Glutamatergic neuron (in vitro differentiated cells): ENCODE measurements at regions not wholly inside any gene's neighbourhood (a gene's known extent, or its start where the extent isn't known, plus 50 kb on each side); places are given as distances from the start of the nearest gene placed in this dataset.

Source experiments
- DNase-seq: peaks from one replicate; pipeline ENCODE4 v3.0.0; 2022
- H3K27ac Mint-ChIP-seq: one replicate; pipeline ENCODE4 v1.8.0; 2020; ENCODE audit warnings: mild to moderate bottlenecking, mixed read lengths, inconsistent platforms; ENCODE audit not compliant: unreplicated experiment
- H3K27me3 Mint-ChIP-seq: one replicate; pipeline ENCODE4 v1.8.0; 2020; ENCODE audit warnings: mild to moderate bottlenecking, moderate library complexity, mixed read lengths, inconsistent platforms; ENCODE audit not compliant: unreplicated experiment
- H3K36me3 Mint-ChIP-seq: one replicate; pipeline ENCODE4 v1.8.0; 2020; ENCODE audit warnings: mild to moderate bottlenecking, mixed read lengths, inconsistent platforms; ENCODE audit not compliant: unreplicated experiment
- H3K4me1 Mint-ChIP-seq: one replicate; pipeline ENCODE4 v1.8.0; 2020; ENCODE audit warnings: mild to moderate bottlenecking, low read depth, mixed read lengths, inconsistent platforms; ENCODE audit not compliant: unreplicated experiment
- H3K4me3 Mint-ChIP-seq: one replicate; pipeline ENCODE4 v1.8.0; 2020; ENCODE audit warnings: mild to moderate bottlenecking, mixed read lengths, inconsistent platforms; ENCODE audit not compliant: unreplicated experiment
- H3K9me3 Mint-ChIP-seq: one replicate; pipeline ENCODE4 v1.8.0; 2020; ENCODE audit warnings: mild to moderate bottlenecking, moderate library complexity, mixed read lengths, inconsistent platforms; ENCODE audit not compliant: unreplicated experiment
- TF ChIP-seq, protein P1 (sequence below): fragments of 200-600 bp; sonication (generic); IDR thresholded peaks from one replicate; pipeline ENCODE4 v1.5.0; 2021; ENCODE audit not compliant: partially characterized antibody, unreplicated experiment

GRCh38 chr5:34538026-34538672 lies 118.0 kb upstream of the RAI14 start:
- Mint-ChIP-seq H3K27me3 (no peaks in the 10 kb centered on the region), H3K4me1 (peaks cover 1% of the 10 kb centered on the region)
- DNase-seq, result no peak

DNA sequence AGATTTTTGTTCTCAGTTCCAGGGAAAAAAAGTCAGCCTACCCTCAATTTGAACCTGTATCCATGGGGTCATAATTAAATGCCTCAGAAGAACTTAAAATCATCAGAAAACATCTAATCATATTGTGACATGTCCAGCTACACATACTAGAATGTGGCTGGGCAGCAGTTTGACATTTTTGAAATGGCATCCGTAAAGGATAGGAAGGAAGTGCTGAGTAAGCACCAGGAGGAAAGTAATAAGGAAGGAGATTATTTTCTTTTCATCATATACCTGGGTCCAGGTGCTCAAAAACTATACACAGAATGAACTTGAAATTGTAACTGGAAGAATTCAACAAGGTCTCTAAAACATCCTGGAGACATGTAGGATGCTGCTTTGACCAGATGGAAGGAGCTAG lies 116.9 kb upstream of the RAI14 start:
- Mint-ChIP-seq H3K4me1 (peaks cover 1% of the 10 kb centered on the region), H3K27me3 (no peaks in the 10 kb centered on the region), H3K27ac (no peak overlapping the region), H3K4me3 (no peak overlapping the region), H3K36me3 (peaks cover 11% of the 10 kb centered on the region), H3K9me3 (peaks cover 1% of the 10 kb centered on the region)
- DNase-seq, result no peak
- TF ChIP-seq, protein P1, sequence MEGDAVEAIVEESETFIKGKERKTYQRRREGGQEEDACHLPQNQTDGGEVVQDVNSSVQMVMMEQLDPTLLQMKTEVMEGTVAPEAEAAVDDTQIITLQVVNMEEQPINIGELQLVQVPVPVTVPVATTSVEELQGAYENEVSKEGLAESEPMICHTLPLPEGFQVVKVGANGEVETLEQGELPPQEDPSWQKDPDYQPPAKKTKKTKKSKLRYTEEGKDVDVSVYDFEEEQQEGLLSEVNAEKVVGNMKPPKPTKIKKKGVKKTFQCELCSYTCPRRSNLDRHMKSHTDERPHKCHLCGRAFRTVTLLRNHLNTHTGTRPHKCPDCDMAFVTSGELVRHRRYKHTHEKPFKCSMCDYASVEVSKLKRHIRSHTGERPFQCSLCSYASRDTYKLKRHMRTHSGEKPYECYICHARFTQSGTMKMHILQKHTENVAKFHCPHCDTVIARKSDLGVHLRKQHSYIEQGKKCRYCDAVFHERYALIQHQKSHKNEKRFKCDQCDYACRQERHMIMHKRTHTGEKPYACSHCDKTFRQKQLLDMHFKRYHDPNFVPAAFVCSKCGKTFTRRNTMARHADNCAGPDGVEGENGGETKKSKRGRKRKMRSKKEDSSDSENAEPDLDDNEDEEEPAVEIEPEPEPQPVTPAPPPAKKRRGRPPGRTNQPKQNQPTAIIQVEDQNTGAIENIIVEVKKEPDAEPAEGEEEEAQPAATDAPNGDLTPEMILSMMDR, result no peak

More at GRCh38 chr5:34538026-34538672, 118.0 kb upstream of the RAI14 start:
- Mint-ChIP-seq H3K27ac (no peak overlapping the region), H3K4me3 (no peak overlapping the region), H3K36me3 (peaks cover 6% of the 10 kb centered on the region), H3K9me3 (peaks cover 1% of the 10 kb centered on the region)
- TF ChIP-seq, protein P1, result no peak

GRCh38 chr5:34541067-34541466 lies 115.1 kb upstream of the RAI14 start:
- H3K9me3 Mint-ChIP-seq, result peaks cover 3% of the 10 kb centered on the region

DNA sequence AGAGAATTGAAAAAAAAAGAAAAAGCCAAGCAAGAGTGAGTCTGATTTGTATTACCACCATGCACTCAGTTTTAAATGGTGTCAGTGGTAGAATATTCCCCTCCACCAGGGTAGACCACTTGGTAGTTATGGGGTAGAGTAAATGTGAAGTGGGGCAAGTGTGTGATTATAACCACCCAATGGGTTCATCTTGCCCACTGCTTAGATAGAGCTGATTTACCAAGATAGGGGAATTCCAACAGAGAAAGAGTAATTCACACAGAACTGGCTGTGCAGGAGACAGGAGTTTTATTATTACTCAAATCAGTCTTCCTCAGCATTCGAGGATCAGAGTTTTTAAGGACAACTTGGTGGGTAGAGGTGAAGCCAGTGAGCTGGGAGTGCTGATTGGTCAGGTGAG lies 113.3 kb upstream of the RAI14 start:
- H3K27me3 Mint-ChIP-seq, result peaks cover 5% of the 10 kb centered on the region
- TF ChIP-seq, protein P1, result no peak
- no peak overlapping the region for H3K4me3 Mint-ChIP-seq
- peaks cover 26% of the 10 kb centered on the region for H3K36me3 Mint-ChIP-seq
- peaks cover 1% of the 10 kb centered on the region for H3K9me3 Mint-ChIP-seq
- DNase-seq, result no peak
- no peak overlapping the region for H3K27ac Mint-ChIP-seq
- peaks cover 1% of the 10 kb centered on the region for H3K4me1 Mint-ChIP-seq

More at GRCh38 chr5:34541067-34541466, 115.1 kb upstream of the RAI14 start:
- peaks cover 23% of the 10 kb centered on the region for H3K36me3 Mint-ChIP-seq
- H3K27me3 Mint-ChIP-seq, result peaks cover 2% of the 10 kb centered on the region
- DNase-seq, result no peak
- no peak overlapping the region for H3K4me3 Mint-ChIP-seq
- H3K4me1 Mint-ChIP-seq, result peaks cover 1% of the 10 kb centered on the region
- TF ChIP-seq, protein P1, result no peak
- no peak overlapping the region for H3K27ac Mint-ChIP-seq

DNA sequence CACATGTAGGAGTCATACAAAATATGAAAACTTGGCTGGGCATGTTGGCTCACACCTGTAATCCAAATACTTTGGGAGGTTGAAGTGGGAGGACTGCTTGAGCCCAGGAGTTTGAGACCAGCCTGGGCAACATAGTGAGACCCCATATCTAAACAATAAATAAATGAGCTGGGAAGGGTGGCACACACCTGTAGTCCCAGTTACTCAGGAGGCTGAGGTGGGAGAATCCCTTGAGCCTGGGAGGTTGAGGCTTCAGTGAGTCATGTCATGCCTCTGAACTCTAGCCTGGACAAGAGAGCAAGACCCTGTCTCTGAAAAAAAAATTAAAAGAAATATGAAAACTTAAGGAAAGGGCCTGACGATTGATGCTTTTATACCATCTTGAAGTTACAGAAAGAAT lies 112.4 kb upstream of the RAI14 start:
- Mint-ChIP-seq H3K27me3 (peaks cover 5% of the 10 kb centered on the region), H3K27ac (no peak overlapping the region), H3K9me3 (peaks cover 1% of the 10 kb centered on the region), H3K4me1 (peaks cover 1% of the 10 kb centered on the region), H3K4me3 (no peak overlapping the region), H3K36me3 (peaks cover 26% of the 10 kb centered on the region)
- TF ChIP-seq, protein P1, result no peak
- DNase-seq, result no peak
